Epithelial cell of proximal tubule (primary cell): ENCODE measurements at regions not wholly inside any gene's neighbourhood (a gene's known extent, or its start where the extent isn't known, plus 50 kb on each side); places are given as distances from the start of the nearest gene placed in this dataset.
"Not testable (repeated sequence)": the region's sequence is repeated elsewhere in the genome, so short reads cannot be mapped to it uniquely, and the experiment has no call there.

Experiments used
- DNase-seq: peaks from one replicate; pipeline ENCODE4 v3.0.0-alpha.2; 2011; ENCODE audit warnings: low read depth
- H3K4me3 ChIP-seq: 2 replicates; pipeline ENCODE4 v1.5.1; 2011; ENCODE audit warnings: low read depth, mild to moderate bottlenecking, low read length
- TF ChIP-seq, protein P1 (sequence below): conservative IDR thresholded peaks from 2 replicates; pipeline ENCODE4 v1.5.1; 2012; ENCODE audit warnings: low read depth, mild to moderate bottlenecking, low read length

DNA sequence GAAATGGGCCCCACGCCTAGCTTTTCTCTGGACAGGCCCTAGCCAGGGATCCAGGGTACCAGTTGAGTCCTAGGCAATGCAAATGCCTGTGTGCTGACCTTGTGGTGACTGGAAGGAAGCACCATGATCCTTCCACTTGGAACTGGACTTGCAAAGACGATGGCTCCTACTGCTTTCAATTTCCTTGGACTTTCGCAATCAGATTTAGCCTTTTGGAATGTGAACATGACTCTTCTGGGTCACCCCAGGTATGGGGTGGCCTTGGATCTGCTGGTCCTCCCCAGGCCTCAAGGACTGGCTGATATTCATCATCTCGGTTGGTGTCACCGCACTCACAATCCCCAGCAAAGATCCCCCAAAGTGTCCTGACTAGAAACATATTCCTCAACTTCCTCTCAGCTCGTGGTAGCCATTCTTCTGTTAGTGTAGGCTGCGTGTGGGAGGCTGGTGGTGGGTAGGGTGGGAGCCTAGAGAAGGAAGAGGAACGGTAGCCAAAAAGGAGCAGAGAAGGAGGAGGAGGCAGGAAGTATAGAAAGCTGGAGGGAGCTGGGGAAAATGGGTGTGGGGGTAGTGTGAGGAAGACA is 130.5 kb downstream of the PPIAL4G start:
- TF ChIP-seq, protein P1, sequence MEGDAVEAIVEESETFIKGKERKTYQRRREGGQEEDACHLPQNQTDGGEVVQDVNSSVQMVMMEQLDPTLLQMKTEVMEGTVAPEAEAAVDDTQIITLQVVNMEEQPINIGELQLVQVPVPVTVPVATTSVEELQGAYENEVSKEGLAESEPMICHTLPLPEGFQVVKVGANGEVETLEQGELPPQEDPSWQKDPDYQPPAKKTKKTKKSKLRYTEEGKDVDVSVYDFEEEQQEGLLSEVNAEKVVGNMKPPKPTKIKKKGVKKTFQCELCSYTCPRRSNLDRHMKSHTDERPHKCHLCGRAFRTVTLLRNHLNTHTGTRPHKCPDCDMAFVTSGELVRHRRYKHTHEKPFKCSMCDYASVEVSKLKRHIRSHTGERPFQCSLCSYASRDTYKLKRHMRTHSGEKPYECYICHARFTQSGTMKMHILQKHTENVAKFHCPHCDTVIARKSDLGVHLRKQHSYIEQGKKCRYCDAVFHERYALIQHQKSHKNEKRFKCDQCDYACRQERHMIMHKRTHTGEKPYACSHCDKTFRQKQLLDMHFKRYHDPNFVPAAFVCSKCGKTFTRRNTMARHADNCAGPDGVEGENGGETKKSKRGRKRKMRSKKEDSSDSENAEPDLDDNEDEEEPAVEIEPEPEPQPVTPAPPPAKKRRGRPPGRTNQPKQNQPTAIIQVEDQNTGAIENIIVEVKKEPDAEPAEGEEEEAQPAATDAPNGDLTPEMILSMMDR: no peak
- DNase-seq: no peak
- no peak overlapping the region for H3K4me3 ChIP-seq

DNA sequence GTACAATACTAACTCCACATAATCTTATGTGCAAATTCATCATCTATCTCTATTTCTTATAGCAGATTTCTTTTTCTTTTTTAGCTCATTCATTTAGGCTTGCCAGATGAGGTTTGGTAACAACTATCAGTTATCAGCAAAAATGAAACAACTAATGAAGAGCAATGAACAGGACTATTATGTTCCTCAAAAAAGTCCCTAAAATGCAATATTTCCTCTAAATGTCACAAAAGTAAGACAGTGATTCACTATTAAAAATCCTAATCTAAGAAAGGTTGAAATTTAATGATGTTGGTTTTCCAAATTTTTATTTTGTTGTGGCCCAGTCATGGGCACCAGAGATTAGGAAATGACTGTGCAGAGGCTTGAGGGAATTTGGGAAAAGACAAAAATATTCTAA is 135.3 kb downstream of the PPIAL4G start:
- no peak for DNase-seq
- no peak overlapping the region for H3K4me3 ChIP-seq

DNA sequence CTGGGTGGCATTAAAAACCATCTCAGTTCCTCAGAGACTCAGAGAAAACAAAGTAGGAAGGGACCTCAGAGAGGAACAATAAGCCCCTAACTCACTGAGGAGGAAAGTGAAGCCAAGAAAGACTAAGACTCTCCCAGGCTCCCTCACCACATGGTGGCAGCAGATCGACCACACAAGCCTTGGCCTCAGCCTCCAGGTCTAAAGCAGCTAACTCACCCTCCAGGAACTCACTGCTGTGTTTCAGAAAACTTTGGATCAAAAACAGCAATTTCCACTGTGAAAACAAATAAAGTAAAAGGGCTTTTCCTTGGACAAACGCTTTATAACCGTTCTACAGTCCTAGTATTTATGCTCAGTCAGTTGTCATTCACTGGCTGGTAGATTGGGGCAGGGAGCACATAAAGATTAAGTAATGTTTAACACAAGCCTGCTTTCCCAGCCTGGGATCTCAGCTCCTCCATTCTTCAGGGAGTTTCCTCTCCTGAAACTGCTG is 137.4 kb downstream of the PPIAL4G start:
- DNase-seq: peak; percentile 39
- TF ChIP-seq, protein P1: peak; percentile 66
- H3K4me3 ChIP-seq: not testable (repeated sequence)

More for the DNA sequence above, 135.3 kb downstream of the PPIAL4G start:
- TF ChIP-seq, protein P1: no peak

- DNase-seq, H3K4me3 ChIP-seq: not testable (repeated sequence)
Measured at GRCh38 chr1:148344651-148345050, 138.5 kb downstream of the PPIAL4G start.

DNA sequence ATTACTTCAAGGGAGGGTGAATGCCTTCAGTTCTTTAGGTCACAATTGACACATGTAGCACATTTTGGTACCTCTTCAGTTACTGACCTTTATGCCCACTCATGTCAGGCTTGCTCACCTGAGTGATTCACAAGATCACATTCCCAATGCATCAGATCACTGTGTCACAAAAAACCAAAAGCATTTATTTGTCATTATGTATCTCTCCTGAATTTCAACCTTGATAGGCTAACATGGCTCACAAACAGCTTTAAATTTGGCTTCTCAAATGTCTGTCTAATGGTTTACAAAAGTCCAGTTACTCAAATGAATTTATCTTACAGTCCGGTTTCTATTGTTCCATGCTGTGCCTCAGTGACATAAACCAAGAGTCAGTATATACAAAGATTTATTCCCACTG is 141.4 kb downstream of the PPIAL4G start:
- not testable (repeated sequence) for H3K4me3 ChIP-seq, DNase-seq

- not testable (repeated sequence) for H3K4me3 ChIP-seq, DNase-seq
Measured at GRCh38 chr1:148336121-148336918, 146.8 kb downstream of the PPIAL4G start.

- DNase-seq: peak; percentile 96
- H3K4me3 ChIP-seq: peak overlapping the region; percentile 67
- TF ChIP-seq, protein P1: no peak
Measured at GRCh38 chr1:148334339-148335130, 148.6 kb downstream of the PPIAL4G start.

DNA sequence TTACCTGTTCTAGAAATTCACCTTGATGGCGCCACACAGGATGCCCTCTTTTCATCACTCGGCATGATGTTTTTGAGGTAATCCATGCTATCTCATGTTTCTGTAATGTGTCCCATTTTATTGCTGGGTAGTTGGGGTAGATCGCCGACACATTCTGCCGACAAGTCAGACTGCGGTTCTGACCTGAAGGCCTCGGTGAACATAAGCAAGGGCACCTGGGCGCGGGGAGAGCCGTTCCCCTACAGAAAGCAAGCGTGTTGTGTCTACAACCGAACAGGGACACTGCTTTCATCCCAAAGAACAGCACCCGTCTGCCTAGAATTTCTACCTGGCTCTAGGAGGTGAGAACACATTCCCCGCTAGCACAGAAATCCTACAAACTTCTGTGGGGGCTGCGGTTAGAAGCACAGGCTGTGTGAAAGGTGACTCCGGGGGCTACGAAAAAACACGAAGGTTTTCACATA is 149.2 kb downstream of the PPIAL4G start:
- TF ChIP-seq, protein P1: no peak
- H3K4me3 ChIP-seq: peak overlapping the region; percentile 67
- no peak for DNase-seq
